ENCODE measurements at regions not wholly inside any gene's neighbourhood (a gene's known extent, or its start where the extent isn't known, plus 50 kb on each side); places are given as distances from the start of the nearest gene placed in this dataset.

DNA sequence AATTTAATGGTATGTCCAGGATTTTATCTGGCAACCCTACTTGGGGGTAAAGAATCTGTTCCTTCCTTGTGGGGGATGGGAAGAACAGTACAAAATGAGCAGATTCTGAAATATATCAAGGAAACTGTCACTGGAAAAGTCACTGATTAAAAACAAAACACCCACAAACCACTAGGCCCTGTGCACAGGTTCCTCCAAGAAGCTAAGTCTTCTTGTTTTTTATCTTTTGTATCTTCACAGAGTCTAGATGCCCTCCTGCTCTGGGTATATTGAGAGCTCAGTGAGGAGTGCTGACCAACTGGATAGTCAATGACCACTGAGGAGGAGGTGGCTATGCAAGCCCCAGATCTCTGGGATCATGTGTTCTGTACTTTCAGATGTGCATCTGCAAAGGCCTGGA, 86.8 kb upstream of the ANKRD1 start:
- H3K4me3 ChIP-seq (replicated peaks; ENCODE audit: insufficient read depth, low read length), result no peak overlapping the region
- TF ChIP-seq POLR2AphosphoS5 (IDR thresholded peaks at IDR 0.05; ENCODE audit: low read depth), result no peak
- TF ChIP-seq, protein P1, sequence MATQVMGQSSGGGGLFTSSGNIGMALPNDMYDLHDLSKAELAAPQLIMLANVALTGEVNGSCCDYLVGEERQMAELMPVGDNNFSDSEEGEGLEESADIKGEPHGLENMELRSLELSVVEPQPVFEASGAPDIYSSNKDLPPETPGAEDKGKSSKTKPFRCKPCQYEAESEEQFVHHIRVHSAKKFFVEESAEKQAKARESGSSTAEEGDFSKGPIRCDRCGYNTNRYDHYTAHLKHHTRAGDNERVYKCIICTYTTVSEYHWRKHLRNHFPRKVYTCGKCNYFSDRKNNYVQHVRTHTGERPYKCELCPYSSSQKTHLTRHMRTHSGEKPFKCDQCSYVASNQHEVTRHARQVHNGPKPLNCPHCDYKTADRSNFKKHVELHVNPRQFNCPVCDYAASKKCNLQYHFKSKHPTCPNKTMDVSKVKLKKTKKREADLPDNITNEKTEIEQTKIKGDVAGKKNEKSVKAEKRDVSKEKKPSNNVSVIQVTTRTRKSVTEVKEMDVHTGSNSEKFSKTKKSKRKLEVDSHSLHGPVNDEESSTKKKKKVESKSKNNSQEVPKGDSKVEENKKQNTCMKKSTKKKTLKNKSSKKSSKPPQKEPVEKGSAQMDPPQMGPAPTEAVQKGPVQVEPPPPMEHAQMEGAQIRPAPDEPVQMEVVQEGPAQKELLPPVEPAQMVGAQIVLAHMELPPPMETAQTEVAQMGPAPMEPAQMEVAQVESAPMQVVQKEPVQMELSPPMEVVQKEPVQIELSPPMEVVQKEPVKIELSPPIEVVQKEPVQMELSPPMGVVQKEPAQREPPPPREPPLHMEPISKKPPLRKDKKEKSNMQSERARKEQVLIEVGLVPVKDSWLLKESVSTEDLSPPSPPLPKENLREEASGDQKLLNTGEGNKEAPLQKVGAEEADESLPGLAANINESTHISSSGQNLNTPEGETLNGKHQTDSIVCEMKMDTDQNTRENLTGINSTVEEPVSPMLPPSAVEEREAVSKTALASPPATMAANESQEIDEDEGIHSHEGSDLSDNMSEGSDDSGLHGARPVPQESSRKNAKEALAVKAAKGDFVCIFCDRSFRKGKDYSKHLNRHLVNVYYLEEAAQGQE (IDR thresholded peaks at IDR 0.05; ENCODE audit: insufficient replicate concordance, low read depth), result no peak
- TF ChIP-seq GABPA (IDR thresholded peaks at IDR 0.05; ENCODE audit: low read depth), result no peak
- TF ChIP-seq SPI1 (IDR thresholded peaks at IDR 0.05; ENCODE audit: borderline replicate concordance, low read depth), result no peak
- TF ChIP-seq, protein P2, sequence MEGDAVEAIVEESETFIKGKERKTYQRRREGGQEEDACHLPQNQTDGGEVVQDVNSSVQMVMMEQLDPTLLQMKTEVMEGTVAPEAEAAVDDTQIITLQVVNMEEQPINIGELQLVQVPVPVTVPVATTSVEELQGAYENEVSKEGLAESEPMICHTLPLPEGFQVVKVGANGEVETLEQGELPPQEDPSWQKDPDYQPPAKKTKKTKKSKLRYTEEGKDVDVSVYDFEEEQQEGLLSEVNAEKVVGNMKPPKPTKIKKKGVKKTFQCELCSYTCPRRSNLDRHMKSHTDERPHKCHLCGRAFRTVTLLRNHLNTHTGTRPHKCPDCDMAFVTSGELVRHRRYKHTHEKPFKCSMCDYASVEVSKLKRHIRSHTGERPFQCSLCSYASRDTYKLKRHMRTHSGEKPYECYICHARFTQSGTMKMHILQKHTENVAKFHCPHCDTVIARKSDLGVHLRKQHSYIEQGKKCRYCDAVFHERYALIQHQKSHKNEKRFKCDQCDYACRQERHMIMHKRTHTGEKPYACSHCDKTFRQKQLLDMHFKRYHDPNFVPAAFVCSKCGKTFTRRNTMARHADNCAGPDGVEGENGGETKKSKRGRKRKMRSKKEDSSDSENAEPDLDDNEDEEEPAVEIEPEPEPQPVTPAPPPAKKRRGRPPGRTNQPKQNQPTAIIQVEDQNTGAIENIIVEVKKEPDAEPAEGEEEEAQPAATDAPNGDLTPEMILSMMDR (IDR thresholded peaks at IDR 0.05; ENCODE audit: insufficient read depth, low read length), result no peak
- H3K27me3 ChIP-seq (ENCODE audit: insufficient read depth, poor library complexity, severe bottlenecking), result no peaks in the 10 kb centered on the region
- DNase-seq (ENCODE audit: low read depth in 1 of 2, low spot score in 1 of 2), result no peak
- no peak overlapping the region for H3K27ac ChIP-seq (replicated peaks)

DNA sequence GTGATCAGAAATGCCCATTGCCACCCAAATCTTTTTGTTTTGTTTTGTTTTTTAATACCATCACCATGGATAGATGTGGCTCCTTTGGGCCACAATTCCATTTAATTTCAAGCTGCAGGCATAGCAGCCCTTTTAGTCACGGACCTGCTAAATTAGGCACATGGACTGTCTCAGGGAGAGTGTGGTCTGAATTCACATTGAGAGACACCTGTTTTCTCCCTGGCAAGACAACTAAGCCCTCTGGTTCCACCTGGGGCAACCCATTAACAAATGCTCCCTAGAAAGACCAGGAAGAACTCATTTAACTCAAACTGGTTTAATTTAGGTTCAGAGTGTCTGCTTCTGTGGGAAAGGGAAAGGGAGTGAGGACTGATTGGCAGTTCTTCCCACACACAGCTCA, 88.2 kb upstream of the ANKRD1 start:
- no peak for TF ChIP-seq GABPA (IDR thresholded peaks at IDR 0.05; ENCODE audit: low read depth)
- TF ChIP-seq POLR2AphosphoS5 (IDR thresholded peaks at IDR 0.05; ENCODE audit: low read depth), result no peak
- TF ChIP-seq, protein P1 (IDR thresholded peaks at IDR 0.05; ENCODE audit: insufficient replicate concordance, low read depth), result no peak
- TF ChIP-seq, protein P2 (IDR thresholded peaks at IDR 0.05; ENCODE audit: insufficient read depth, low read length), result no peak
- no peak for TF ChIP-seq SPI1 (IDR thresholded peaks at IDR 0.05; ENCODE audit: borderline replicate concordance, low read depth)
- no peak for DNase-seq (ENCODE audit: low read depth in 1 of 2, low spot score in 1 of 2)

GRCh38 chr10:91010952-91011351, 90.1 kb upstream of the ANKRD1 start:
- H3K4me3 ChIP-seq (replicated peaks; ENCODE audit: insufficient read depth, low read length), result no peak overlapping the region
- H3K27me3 ChIP-seq (ENCODE audit: insufficient read depth, poor library complexity, severe bottlenecking), result no peaks in the 10 kb centered on the region
- DNase-seq (ENCODE audit: low read depth in 1 of 2, low spot score in 1 of 2), result no peak
- H3K27ac ChIP-seq (replicated peaks), result no peak overlapping the region
- TF ChIP-seq, protein P2 (IDR thresholded peaks at IDR 0.05; ENCODE audit: insufficient read depth, low read length), result no peak
- no peak for TF ChIP-seq POLR2AphosphoS5 (IDR thresholded peaks at IDR 0.05; ENCODE audit: low read depth)
- TF ChIP-seq, protein P1 (IDR thresholded peaks at IDR 0.05; ENCODE audit: insufficient replicate concordance, low read depth), result no peak
- TF ChIP-seq SPI1 (IDR thresholded peaks at IDR 0.05; ENCODE audit: borderline replicate concordance, low read depth), result no peak
- TF ChIP-seq GABPA (IDR thresholded peaks at IDR 0.05; ENCODE audit: low read depth), result no peak

More for the DNA sequence above, 88.2 kb upstream of the ANKRD1 start:
- Histone ChIP-seq H3K27me3 (ENCODE audit: insufficient read depth, poor library complexity, severe bottlenecking) (no peaks in the 10 kb centered on the region), H3K4me3 (replicated peaks; ENCODE audit: insufficient read depth, low read length) (no peak overlapping the region), H3K27ac (replicated peaks) (no peak overlapping the region)

Measured in HL-60 (cell line).